ENCODE measurements at regions not wholly inside any gene's neighbourhood (a gene's known extent, or its start where the extent isn't known, plus 50 kb on each side); places are given as distances from the start of the nearest gene placed in this dataset.

DNA sequence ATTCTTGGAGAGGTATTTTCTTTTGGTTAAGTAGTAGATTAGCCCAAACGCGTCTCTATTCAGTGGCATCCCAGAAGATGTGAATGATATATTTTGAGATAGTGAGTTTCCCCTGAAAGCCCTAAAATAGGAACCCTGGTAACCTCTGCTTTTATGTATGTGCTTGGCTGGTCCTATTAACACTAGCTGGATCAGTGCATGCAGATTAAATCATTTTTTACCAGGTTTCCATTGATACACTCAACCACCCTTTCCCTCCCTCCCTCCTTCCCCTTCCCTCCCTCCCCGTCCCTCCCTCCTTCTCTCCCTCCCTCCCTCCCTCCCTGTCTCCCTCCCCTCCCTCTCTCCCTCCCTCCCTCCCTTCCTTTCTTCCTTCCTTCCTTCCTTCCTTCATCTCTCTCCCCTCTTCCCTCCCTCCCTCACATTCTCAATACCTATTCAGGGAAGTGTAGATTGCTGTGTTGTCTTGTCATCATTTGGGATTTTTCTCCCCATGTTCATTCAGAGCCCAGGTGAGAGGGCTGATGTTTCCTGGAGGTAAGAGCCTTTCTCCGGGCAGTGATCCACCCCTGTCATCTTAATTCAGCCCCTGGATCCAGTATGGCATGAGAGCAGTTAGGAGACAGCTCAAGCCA lies 406.8 kb downstream of the PRDM2 start:
- FAIRE-seq: no peak

DNA sequence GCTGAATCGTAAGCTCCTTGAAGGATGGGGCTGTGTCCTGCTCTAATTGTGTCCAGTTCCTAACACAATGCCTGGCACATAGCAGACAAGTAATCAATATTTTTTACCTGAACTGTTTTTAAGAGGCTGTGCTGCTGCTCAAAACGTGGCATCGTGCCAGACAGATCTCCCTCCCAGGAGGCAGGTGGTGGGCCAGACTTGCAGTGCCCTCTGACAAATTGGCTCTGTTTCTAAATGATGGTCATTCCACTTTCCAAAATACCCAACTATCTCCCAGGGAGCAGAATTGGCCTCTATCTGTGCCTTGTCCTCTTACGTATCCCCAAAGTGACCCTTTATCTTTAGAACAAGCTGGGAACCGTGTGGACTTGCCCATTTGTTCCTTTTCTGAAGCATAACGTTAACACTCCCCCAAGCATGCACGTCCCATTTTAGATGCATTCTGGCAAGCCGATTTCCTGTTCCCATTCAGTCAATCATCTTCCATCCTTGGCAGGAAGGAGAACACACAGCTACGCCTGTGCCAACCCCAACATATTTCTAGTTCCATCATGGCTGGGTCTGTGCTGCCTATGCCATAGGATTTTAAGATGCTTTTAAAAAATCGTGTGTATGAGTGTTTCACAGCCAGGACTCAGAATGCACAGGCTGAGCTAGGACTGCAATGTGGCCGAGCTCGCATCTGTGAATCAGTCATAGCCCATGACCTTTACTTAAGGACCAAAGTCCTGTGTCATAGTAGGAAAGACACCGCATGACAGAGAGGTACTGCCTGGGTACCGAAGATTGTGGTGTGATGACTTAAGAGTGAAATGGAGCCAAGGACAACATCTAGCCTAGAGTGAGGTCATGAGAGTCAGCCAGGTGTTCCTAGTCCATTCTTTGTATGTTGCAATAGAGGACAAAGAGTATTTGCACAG lies 408.6 kb downstream of the PRDM2 start:
- no peak for FAIRE-seq

DNA sequence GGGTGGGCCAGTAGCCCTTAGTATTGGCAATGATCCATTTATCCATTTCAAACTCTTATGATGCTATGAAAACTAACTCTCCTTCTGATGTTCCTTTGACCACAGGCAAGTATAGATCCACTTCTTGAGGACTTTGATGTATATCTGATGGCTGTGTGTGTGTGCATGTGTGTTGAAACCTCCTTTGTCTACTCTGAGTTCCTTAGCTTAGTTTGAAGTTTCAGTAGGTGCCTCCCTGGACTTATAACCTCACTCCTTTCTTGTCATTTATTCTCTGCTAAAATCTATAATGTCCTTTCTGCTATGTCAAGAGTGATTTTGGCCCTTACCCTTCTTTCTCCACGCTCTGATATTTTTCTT lies 409.3 kb downstream of the PRDM2 start:
- no peak for FAIRE-seq

DNA sequence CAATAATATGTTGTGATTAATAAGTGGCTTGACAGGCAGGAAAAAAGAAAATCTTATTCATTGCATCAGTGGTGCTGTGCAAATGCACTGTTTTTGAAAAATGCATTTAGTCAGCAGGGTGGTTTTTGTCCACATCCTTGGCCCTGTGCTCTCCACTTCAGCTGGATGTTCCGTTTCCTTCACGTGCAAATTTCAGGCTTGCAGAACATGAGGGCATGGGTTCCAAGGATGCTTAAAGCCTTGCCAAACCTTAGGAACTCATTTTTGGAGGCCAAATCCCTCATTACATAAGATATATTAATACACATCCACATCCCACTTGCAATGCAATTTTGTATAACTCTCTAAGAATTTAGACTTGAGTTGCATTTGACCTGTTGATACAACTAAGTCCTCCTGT lies 410.1 kb downstream of the PRDM2 start:
- no peak for FAIRE-seq

DNA sequence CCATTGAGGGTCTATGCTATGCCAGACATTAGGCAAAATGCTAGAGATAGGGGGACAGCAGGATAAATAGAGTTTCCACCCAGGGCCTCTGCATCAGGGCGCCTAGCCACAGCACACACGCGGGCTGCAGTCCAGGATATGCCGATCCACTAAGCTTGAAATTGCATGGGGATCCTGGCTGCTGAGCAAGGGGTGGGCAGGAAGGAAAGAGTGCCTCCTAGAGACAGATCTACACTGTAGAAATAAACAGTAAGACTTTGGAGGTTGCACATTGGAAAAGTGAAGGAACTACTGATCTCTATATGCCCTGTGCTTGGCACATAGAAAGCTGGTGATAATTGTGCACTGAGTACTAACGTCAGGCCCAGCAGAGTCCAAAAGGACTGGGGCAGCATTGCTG lies 411.1 kb downstream of the PRDM2 start:
- FAIRE-seq: no peak

DNA sequence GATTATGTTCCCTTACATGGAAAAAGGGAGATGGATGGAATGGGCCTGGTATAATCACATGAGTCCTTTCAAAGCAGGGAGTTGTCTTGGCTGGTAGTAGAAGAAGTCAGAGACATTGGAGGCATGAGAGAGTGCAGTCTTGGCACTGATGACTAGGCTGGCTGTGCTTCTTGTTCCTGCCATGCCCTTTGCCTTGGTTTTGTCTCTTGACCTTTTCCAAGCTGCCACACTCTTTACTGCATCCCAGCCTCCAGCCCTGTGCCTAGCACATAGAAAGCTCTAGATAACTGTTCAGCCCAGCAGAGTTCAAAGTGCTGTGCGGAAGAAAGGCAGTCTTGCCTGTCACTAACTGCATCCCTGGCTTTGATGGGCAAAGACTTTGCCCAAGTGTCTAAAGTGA lies 412.6 kb downstream of the PRDM2 start:
- no peak for FAIRE-seq

DNA sequence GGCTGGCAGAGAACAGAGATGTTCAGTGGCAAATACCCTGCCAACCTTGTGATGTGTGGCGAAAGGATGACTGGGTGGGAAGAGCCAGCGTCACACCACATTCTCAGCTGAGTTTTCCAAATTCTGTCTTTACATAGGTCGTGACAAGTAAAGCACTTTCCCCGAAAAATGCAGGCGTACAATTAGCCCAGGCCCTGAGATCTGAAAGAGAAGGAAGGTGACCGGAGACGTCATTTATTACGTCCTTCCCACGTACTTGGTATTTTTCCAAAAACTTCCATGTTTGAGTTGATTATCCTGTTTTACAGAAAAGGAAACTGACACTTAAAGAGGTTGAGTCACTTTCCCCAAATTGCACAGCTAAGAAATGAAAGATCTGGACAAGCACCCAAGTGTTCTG lies 413.3 kb downstream of the PRDM2 start:
- FAIRE-seq: no peak

DNA sequence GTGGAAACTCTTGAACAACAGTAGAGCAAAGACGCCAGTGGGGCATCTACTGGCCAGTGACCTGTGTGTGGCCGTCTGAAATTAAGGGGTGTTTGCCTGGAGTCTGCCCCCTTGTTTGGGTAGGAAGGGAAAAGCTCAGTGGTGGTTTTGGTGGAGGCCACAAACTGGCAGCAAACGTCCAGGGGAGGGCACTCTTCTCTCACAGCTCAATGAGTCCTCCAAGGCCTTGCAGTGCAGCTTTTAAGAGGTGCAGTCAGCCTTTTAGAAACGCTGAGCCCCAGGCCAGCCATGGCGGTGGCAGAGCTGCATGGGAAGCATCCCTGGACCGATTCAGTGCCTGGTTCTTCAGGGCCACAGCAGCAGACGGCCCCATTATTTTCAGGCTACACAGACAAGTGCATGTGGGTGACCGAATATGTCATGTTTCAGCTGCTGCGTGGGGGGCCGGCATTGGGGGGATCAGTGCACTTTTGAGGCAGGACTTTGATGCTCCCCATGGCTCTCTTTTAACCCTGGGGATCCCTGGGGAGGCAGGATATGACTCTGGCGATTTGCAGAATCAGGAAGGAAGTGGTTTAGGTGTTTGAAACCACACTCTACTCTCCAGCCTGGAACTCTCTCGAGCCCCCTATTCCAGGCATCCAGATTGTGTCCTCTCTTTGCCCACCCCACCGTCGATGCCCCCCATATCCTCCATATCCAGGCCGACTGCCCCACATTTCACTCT lies 414.0 kb downstream of the PRDM2 start:
- FAIRE-seq: no peak

DNA sequence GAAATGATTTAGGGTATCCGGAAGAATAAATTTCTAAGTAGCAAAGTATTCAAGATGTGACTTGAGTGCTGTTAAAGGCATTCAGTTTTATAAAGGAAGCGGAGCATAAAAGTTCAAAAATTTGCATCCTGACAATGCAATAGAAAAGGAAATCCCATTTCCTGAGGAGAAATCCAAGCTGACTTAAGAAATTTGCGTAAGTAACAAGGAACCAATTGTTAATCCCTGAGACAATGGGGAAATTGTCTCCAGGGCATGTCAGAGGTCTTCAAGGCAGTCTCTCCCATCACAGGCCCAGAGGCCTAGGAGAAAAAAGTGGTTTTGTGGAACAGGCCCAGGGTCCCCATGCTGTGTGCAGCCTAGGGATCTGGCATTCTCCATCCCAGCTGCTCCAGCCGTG lies 416.0 kb downstream of the PRDM2 start:
- no peak for FAIRE-seq

DNA sequence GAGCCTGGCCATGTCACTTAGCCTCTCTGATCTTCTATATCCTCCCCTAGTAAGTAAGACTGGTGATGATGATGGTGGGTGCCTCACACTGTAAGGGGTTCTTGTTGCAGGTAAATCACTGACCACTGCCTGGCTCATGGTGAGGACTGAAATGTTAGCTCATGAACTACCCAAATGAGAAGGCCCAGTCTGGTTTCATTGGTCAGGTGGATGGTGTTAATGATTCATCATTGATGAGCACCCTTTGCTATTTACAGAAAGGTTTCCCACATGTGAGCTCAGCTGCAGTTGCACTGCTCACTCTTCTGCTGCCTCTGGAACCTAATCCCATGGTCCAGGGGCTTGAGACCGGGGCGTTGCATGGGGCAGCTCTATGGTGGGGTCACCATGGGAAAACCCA lies 417.7 kb downstream of the PRDM2 start:
- no peak for FAIRE-seq

DNA sequence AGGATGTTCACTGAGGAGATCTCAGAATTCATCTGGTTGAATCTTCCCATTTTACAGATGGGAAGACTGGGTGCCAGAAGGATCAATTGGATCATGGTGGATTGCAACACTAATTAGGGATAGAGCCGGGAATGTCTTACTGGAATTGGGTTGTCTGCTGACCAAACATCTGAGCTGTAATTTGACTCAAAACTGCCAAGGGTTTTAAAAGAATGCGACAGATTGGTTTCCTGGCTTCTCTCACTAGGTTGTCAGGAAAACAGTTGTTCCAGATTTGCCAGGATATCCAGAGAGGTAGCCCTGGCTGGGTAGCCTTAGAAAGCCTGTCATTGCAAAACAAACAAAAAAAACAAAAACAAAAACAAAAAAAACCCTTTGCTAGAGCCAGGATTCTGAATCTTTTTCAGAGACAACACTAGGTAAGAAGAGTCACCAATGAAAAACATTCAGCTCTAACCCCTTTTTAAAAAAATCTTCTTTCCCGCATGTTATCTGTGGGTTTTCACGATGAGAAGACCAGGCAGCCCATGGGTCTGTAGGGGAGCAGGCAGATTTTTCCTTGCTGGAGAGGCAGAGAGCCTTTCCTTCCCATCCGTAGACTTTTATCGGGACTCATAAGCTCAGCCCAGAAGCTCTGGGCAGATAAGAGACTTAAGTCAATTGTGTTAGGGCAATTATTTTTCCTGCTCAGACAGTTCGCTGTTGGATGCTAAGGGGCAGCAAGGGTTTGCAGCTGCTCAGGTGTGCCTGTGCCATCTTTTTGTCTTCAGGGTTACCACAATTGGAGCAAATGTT lies 418.9 kb downstream of the PRDM2 start:
- FAIRE-seq: no peak

DNA sequence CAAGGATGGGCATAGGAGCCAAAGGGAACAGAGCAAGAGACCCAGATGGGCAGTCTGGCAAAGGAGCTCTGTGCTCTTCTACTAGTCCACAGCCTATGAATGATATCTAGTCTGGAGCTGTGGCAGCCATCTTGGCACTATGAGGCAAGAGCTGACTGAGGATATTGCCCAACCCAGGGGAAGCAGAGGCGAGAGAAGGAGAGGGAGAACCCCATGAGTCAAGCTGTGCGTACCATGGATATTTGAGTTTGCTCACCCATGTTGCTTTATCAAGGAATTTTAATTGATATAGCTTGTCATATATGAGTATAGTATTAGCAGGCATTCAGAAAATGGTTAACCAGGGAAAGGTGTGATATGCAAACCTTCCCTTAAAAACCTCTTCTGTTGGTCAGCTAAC lies 420.9 kb downstream of the PRDM2 start:
- no peak for FAIRE-seq

DNA sequence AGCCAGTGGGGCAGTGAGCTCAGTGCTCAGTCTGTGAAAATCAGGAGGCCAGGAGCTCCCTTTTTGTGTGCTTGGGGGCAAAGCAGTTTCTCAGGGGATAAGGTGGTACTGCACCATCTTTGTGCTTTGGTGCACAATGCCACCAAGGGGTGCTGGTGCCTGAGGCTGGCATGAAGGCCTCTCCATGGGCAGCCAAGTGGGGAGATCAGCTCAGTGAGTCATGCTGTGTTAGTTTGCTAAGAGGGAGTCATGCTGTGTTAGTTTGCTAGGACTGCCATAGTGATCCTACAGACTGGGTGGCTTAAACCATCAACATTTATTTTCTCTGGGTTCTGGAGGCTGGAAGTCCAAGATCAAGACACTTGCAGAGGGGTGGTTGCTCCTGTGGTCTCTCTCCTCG lies 428.1 kb downstream of the PRDM2 start:
- no peak for FAIRE-seq

DNA sequence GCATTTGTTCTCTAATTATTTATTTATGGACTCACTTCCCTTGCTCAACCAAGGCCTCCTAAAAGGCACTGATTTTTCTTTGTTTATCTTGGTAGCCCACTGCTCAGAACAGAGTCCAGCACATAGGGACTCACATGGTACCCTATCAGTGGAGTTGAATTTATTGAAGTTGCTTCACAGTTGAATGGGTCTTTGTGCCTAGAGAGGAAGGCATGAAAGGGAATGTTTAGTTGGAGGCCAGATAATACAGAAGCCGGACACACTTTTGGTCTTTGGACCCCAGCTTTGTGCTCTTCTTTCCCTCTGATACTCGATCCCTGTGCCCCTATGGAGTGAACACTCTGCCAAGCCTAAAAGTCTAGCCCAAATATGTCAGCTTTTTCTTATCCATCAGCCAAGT lies 429.0 kb downstream of the PRDM2 start:
- no peak for FAIRE-seq

DNA sequence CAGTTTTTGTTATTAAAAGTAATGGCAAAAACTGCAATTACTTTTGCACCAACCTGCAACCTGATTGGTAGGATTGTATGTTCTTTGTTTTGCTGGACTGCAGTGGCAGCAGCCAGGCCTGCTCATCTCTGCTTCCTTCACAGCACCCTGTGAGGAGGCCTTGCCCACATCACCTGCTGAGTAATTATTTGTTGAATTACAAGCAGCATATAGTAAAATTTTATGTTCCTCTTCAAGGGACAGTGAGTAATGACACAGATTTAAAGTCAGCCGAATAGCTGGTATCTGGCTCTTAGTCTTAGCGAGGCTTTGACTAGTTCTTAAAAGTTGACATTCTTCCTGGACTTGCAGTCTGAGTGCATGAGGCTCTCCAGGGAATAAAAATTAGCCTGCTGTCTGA lies 435.1 kb downstream of the PRDM2 start:
- no peak for FAIRE-seq

DNA sequence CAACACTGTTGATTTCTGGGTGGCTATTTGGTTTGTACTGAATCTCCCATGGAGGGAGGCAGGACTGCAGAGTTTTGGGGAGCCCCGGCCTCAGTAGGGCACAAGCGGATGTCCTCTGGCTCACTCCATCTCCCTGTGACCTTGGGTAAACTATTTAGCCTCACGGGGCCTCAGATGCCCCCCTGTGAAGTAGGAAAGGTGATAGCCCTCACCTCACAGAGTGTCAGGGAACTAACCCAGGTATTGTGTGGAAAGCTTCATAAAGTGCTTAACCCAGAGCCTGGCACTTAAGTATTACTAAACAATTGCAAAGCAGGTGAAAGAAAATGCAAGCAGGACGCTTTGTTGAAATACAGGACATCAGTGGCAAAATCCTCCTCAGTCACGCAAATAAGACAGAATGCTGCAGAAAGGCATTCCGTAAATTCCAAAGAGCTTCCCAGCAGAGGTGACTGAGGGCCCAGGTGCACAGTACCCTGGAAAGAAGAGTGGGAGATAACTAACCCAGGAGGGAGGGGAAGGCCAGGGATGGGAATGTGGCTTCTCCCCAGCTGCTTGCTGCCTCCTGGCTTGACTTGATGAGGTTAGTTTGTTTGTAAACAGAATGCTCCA lies 436.3 kb downstream of the PRDM2 start:
- no peak for FAIRE-seq

DNA sequence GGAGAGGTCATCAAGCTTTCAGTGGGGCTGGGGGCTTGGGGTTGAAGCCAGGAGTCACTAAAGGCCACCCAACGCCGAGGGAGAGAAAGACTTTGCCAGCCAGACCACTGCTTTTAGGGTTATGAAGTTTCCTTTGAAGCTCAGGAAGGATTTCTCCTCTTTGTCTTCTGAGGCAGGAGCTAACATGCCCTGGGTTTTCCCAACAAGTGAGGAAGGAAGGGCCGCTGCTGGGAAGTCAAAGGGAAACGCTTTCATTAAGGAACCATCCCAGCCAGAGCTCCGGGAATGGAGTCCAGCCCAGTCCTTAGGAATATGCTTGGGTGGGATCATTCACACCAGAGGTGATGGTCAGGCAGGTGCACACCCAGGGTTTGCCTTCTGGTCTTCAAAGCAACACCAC lies 436.9 kb downstream of the PRDM2 start:
- no peak for FAIRE-seq

DNA sequence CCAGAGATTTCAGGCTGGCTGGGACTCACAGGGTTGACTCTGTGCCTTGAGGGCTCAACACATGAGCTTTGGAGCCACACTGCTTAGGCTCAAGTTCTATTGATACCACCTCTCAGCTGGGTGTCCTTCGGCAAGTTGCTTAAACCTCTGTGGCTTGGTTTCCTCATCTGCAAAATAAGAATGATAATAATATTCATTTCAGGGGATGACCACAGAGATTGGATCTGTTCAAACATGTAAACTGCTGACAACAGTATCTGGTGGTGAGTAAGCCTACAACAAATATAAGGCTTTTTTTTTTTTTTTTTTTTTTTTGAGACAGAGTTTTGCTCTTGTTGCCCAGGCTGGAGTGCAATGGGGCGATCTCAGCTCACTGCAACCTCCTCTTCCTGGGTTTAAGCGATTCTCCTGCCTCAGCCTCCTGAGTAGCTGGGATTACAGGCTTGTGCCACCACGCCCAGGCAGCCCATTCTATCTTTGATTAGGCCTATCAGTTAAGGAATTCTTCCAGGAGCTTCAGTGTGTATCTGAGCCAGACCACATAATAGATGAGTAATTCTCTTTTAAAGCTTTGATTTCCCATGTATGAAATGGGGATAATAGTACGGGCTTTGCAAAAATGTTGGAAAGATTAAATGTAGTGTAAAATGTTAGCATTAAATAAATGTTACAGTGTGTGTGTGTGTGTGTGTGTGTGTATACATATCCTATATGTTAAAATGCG lies 437.6 kb downstream of the PRDM2 start:
- no peak for FAIRE-seq

DNA sequence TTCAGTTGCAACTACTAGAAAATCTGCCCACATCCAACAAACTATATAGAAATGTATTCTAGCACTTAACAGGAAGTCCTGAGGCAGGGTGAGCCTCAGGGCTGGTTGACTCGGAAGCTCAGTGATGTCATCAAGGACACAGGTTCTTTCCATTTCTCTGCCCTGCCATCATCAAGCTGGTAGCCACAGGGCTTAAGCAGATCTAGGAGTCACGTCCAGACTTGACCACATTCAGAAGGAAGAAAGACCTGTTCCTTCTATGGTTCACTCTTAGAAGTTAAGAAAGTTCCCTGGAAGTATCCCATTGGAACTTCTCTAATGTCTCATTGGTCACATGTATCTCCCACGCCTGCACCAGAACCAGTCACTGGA lies 438.1 kb downstream of the PRDM2 start:
- FAIRE-seq: no peak

DNA sequence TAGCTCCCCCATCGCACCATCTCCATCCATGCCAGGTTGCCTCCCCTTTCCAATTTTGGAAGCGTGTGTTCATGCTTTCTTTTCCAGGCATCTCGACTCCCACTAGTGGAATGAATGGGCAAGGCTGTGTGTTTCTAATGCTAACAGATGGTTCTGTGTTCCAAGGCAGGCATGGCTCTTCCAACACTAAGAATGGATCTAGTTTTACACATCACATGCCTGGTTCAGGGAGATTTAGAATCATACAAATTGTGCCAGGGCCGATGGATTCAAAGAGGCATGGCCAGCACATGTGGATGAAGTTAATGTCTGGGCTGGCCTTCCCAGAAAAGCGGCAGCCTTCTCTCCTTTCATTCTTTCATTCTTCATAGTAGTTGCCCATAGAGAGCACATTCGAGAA lies 438.7 kb downstream of the PRDM2 start:
- FAIRE-seq: no peak

DNA sequence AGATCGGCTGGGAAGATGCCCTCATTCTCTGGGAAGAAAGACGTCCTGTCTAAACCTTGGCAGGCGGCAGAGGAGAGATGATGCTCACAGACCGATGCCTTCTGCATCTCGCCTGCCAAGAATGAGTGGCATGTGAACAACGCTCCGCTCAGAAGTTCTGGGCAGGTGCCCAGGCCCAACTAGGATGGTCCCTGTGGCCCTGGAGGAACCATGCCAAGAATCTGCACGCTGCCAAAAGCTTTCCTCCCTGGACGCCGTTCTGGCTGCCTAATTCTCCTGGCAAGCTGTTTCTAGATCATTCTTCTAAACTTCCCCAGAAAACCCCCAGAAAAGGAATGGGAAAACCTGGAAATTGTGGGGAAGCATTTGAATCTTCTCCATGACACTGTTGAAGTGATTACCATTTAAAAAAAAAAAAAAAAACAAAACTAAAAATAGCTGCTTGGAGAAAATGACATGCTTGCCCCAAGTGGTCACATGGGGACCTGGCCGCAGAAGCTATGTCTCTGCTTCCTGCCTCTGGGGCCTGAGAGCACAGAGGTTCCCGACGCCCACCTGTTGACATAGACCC lies 440.9 kb downstream of the PRDM2 start:
- FAIRE-seq: no peak

DNA sequence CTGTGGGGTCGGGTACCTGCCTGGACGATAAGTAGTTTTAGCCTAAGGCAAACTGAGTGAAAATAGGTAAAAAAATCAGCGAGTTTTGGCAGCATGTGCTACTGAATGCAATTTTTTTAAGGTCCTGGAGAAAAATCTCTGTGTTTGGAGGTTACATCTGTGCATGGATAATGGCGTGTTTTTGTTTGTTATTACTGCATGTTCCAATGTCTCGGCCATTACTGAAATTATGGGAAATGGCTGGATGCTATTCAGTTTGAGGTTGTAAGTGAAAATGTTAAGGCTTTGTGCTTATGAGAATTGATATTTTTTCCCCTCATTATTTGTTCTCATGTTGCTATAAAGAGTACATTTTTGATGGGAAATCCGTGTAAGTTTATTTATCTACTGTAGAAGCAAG lies 441.7 kb downstream of the PRDM2 start:
- no peak for FAIRE-seq

All from endometrium (tissue), 2 donors.